ENCODE measurements at regions not wholly inside any gene's neighbourhood (a gene's known extent, or its start where the extent isn't known, plus 50 kb on each side); places are given as distances from the start of the nearest gene placed in this dataset.

- H3K27ac ChIP-seq (ENCODE audit: low read length) = no peak overlapping the region
- H3K4me1 ChIP-seq (ENCODE audit: control insufficient read depth, insufficient read depth, low read length) = no peaks in the 10 kb centered on the region
- no peaks in the 10 kb centered on the region for H3K9me3 ChIP-seq (ENCODE audit: control insufficient read depth, low read depth, low read length)
- no peaks in the 10 kb centered on the region for H3K36me3 ChIP-seq (ENCODE audit: control insufficient read depth, insufficient read depth, low read length)
- WGBS (ENCODE audit: insufficient coverage, low lambda C conversion rate) = 79% methylated on average over 2 of the region's 3 CpGs
- no peaks in the 10 kb centered on the region for H3K27me3 ChIP-seq (ENCODE audit: control insufficient read depth, insufficient read depth, low read length)
- DNase-seq = no peak
- H3K4me3 ChIP-seq (ENCODE audit: low read length) = no peak overlapping the region
These were observed 465.3 kb upstream of the PTBP2 start for GRCh38 chr1:96256130-96256790.

- Histone ChIP-seq H3K27ac (ENCODE audit: low read length) (no peak overlapping the region), H3K27me3 (ENCODE audit: control insufficient read depth, insufficient read depth, low read length) (no peaks in the 10 kb centered on the region), H3K4me3 (ENCODE audit: low read length) (no peak overlapping the region), H3K36me3 (ENCODE audit: control insufficient read depth, insufficient read depth, low read length) (no peaks in the 10 kb centered on the region), H3K4me1 (ENCODE audit: control insufficient read depth, insufficient read depth, low read length) (no peaks in the 10 kb centered on the region), H3K9me3 (ENCODE audit: control insufficient read depth, low read depth, low read length) (no peaks in the 10 kb centered on the region)
- DNase-seq = no peak
- WGBS (ENCODE audit: insufficient coverage, low lambda C conversion rate) = no CpG with 5 or more reads among the region's 2 CpGs
These were observed 462.2 kb upstream of the PTBP2 start for GRCh38 chr1:96259399-96259798.

- DNase-seq = no peak
- WGBS (ENCODE audit: insufficient coverage, low lambda C conversion rate) = no CpG with 5 or more reads among the region's 1 CpG
- H3K27me3 ChIP-seq (ENCODE audit: control insufficient read depth, insufficient read depth, low read length) = no peaks in the 10 kb centered on the region
- H3K4me1 ChIP-seq (ENCODE audit: control insufficient read depth, insufficient read depth, low read length) = no peaks in the 10 kb centered on the region
- H3K27ac ChIP-seq (ENCODE audit: low read length) = no peak overlapping the region
- H3K36me3 ChIP-seq (ENCODE audit: control insufficient read depth, insufficient read depth, low read length) = no peaks in the 10 kb centered on the region
- H3K9me3 ChIP-seq (ENCODE audit: control insufficient read depth, low read depth, low read length) = no peaks in the 10 kb centered on the region
- H3K4me3 ChIP-seq (ENCODE audit: low read length) = no peak overlapping the region
These were observed 440.1 kb upstream of the PTBP2 start for GRCh38 chr1:96281491-96281890.

- no peaks in the 10 kb centered on the region for H3K36me3 ChIP-seq (ENCODE audit: control insufficient read depth, insufficient read depth, low read length)
- 40% methylated on average over 1 of the region's 1 CpG for WGBS (ENCODE audit: insufficient coverage, low lambda C conversion rate)
- no peaks in the 10 kb centered on the region for H3K4me1 ChIP-seq (ENCODE audit: control insufficient read depth, insufficient read depth, low read length)
- DNase-seq = no peak
- H3K27me3 ChIP-seq (ENCODE audit: control insufficient read depth, insufficient read depth, low read length) = no peaks in the 10 kb centered on the region
- H3K27ac ChIP-seq (ENCODE audit: low read length) = no peak overlapping the region
- H3K4me3 ChIP-seq (ENCODE audit: low read length) = no peak overlapping the region
- H3K9me3 ChIP-seq (ENCODE audit: control insufficient read depth, low read depth, low read length) = peaks cover 3% of the 10 kb centered on the region
These were observed 431.6 kb upstream of the PTBP2 start for GRCh38 chr1:96290033-96290432.

- Histone ChIP-seq H3K4me3 (ENCODE audit: low read length) (no peak overlapping the region), H3K27me3 (ENCODE audit: control insufficient read depth, insufficient read depth, low read length) (no peaks in the 10 kb centered on the region), H3K4me1 (ENCODE audit: control insufficient read depth, insufficient read depth, low read length) (no peaks in the 10 kb centered on the region), H3K27ac (ENCODE audit: low read length) (no peak overlapping the region), H3K9me3 (ENCODE audit: control insufficient read depth, low read depth, low read length) (peaks cover 3% of the 10 kb centered on the region), H3K36me3 (ENCODE audit: control insufficient read depth, insufficient read depth, low read length) (no peaks in the 10 kb centered on the region)
- no peak for DNase-seq
These were observed 430.8 kb upstream of the PTBP2 start for GRCh38 chr1:96290801-96291200.

DNA sequence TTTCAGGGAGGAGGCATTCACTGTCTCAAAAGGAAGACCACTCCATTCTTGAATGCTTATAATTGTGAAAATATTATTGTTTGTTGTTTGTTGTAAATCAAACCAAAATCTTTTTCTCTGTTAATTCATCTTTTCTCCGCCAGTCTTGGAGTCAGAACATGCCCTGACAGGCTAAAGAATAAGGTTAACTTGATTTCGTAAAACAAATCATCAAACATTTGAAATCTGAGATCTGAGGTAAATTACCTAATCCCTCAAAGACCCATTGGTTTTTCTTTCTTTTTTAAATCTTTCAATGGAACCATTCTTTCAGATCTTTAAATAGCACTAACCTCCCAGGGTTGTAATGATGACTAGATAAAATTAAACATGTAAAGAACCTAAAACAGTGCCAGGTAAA lies 430.1 kb upstream of the PTBP2 start:
- no peak for DNase-seq
- H3K27me3 ChIP-seq (ENCODE audit: control insufficient read depth, insufficient read depth, low read length) = no peaks in the 10 kb centered on the region
- H3K4me1 ChIP-seq (ENCODE audit: control insufficient read depth, insufficient read depth, low read length) = no peaks in the 10 kb centered on the region
- WGBS (ENCODE audit: insufficient coverage, low lambda C conversion rate) = 86% methylated on average over 1 of the region's 2 CpGs
- no peaks in the 10 kb centered on the region for H3K36me3 ChIP-seq (ENCODE audit: control insufficient read depth, insufficient read depth, low read length)
- H3K4me3 ChIP-seq (ENCODE audit: low read length) = no peak overlapping the region
- peaks cover 3% of the 10 kb centered on the region for H3K9me3 ChIP-seq (ENCODE audit: control insufficient read depth, low read depth, low read length)
- no peak overlapping the region for H3K27ac ChIP-seq (ENCODE audit: low read length)

DNA sequence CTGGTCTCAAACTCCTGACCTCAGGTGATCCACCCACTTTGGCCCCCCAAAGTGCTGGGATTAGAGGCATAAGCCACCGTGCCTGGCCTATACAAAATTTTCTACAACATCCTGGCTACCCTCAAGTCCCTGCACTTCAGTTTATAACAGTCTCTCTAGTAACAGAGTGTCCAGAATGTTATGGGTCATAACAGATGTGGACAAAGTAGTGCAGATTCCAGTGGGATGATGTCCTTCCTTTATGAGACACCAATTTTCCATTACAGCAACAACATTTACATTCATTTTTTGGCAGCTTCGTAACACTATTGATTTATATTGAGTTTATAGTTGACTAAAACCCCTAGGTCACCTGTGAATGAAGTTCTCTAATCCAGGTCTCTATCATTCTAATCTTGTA lies 429.4 kb upstream of the PTBP2 start:
- H3K27me3 ChIP-seq (ENCODE audit: control insufficient read depth, insufficient read depth, low read length) = no peaks in the 10 kb centered on the region
- H3K36me3 ChIP-seq (ENCODE audit: control insufficient read depth, insufficient read depth, low read length) = no peaks in the 10 kb centered on the region
- DNase-seq = no peak
- H3K9me3 ChIP-seq (ENCODE audit: control insufficient read depth, low read depth, low read length) = peaks cover 3% of the 10 kb centered on the region
- no peak overlapping the region for H3K4me3 ChIP-seq (ENCODE audit: low read length)
- H3K4me1 ChIP-seq (ENCODE audit: control insufficient read depth, insufficient read depth, low read length) = no peaks in the 10 kb centered on the region
- H3K27ac ChIP-seq (ENCODE audit: low read length) = no peak overlapping the region
- WGBS (ENCODE audit: insufficient coverage, low lambda C conversion rate) = 100% methylated on average over 1 of the region's 2 CpGs

GRCh38 chr1:96296991-96297390 lies 424.6 kb upstream of the PTBP2 start:
- Histone ChIP-seq H3K27me3 (ENCODE audit: control insufficient read depth, insufficient read depth, low read length) (no peaks in the 10 kb centered on the region), H3K4me1 (ENCODE audit: control insufficient read depth, insufficient read depth, low read length) (no peaks in the 10 kb centered on the region), H3K4me3 (ENCODE audit: low read length) (no peak overlapping the region), H3K9me3 (ENCODE audit: control insufficient read depth, low read depth, low read length) (no peaks in the 10 kb centered on the region), H3K36me3 (ENCODE audit: control insufficient read depth, insufficient read depth, low read length) (no peaks in the 10 kb centered on the region), H3K27ac (ENCODE audit: low read length) (no peak overlapping the region)
- WGBS (ENCODE audit: insufficient coverage, low lambda C conversion rate) = 94% methylated on average over 2 of the region's 2 CpGs
- no peak for DNase-seq

- DNase-seq = no peak
- no peak overlapping the region for H3K4me3 ChIP-seq (ENCODE audit: low read length)
- 50% methylated on average over 2 of the region's 7 CpGs for WGBS (ENCODE audit: insufficient coverage, low lambda C conversion rate)
- H3K27ac ChIP-seq (ENCODE audit: low read length) = no peak overlapping the region
- no peaks in the 10 kb centered on the region for H3K9me3 ChIP-seq (ENCODE audit: control insufficient read depth, low read depth, low read length)
- no peaks in the 10 kb centered on the region for H3K36me3 ChIP-seq (ENCODE audit: control insufficient read depth, insufficient read depth, low read length)
- no peaks in the 10 kb centered on the region for H3K27me3 ChIP-seq (ENCODE audit: control insufficient read depth, insufficient read depth, low read length)
- H3K4me1 ChIP-seq (ENCODE audit: control insufficient read depth, insufficient read depth, low read length) = no peaks in the 10 kb centered on the region
These were observed 414.6 kb upstream of the PTBP2 start for GRCh38 chr1:96306809-96307560.

DNA sequence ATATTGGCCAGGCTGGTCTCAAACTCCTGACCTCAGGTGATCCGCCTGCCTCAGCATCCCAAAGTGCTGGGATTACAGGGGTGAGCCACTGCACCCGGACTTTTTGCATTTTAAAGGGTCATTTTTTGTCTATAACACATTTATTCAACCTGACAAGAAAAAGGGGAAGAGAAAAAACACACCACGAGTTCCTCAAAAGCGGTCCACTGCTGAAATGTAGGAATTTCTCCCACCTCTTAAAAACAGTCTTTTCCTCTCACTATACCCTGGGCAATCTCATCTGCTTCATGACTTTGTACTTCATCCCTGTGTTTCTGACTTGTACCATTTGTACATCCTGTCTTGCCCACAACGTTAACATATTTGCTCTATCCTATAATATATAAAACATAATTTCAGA lies 413.3 kb upstream of the PTBP2 start:
- WGBS (ENCODE audit: insufficient coverage, low lambda C conversion rate) = 63% methylated on average over 2 of the region's 5 CpGs
- no peaks in the 10 kb centered on the region for H3K4me1 ChIP-seq (ENCODE audit: control insufficient read depth, insufficient read depth, low read length)

DNA sequence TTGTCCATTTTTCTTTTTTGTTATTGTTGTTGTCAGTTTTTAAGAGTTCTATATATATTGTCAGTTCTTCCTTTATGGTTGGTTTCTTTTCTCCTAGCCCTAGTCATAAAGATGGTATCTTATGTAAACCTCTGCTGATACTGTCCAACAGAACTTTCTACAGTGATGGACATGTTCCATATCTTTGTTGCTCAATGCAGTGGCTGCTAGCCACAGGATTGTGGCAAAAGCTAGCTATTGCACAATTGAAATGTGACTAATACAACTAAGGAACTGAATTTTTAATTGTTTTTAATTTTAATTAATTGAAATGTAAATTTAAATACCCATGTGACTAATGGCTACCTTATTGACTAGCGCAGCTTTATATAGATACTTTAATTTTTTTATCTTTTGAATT lies 411.8 kb upstream of the PTBP2 start:
- no peaks in the 10 kb centered on the region for H3K9me3 ChIP-seq (ENCODE audit: control insufficient read depth, low read depth, low read length)
- H3K27ac ChIP-seq (ENCODE audit: low read length) = no peak overlapping the region
- no peak overlapping the region for H3K4me3 ChIP-seq (ENCODE audit: low read length)
- no peaks in the 10 kb centered on the region for H3K4me1 ChIP-seq (ENCODE audit: control insufficient read depth, insufficient read depth, low read length)
- no peaks in the 10 kb centered on the region for H3K36me3 ChIP-seq (ENCODE audit: control insufficient read depth, insufficient read depth, low read length)
- no peak for DNase-seq
- WGBS (ENCODE audit: insufficient coverage, low lambda C conversion rate) = 100% methylated on average over 1 of the region's 1 CpG
- no peaks in the 10 kb centered on the region for H3K27me3 ChIP-seq (ENCODE audit: control insufficient read depth, insufficient read depth, low read length)

More for the DNA sequence above, 413.3 kb upstream of the PTBP2 start:
- no peaks in the 10 kb centered on the region for H3K9me3 ChIP-seq (ENCODE audit: control insufficient read depth, low read depth, low read length)
- no peaks in the 10 kb centered on the region for H3K36me3 ChIP-seq (ENCODE audit: control insufficient read depth, insufficient read depth, low read length)
- H3K27ac ChIP-seq (ENCODE audit: low read length) = no peak overlapping the region
- no peak overlapping the region for H3K4me3 ChIP-seq (ENCODE audit: low read length)
- DNase-seq = no peak
- no peaks in the 10 kb centered on the region for H3K27me3 ChIP-seq (ENCODE audit: control insufficient read depth, insufficient read depth, low read length)
